HCT116 (cell line): ENCODE measurements at regions not wholly inside any gene's neighbourhood (a gene's known extent, or its start where the extent isn't known, plus 50 kb on each side); places are given as distances from the start of the nearest gene placed in this dataset.

Source experiments
- ATF3 ChIP-seq: IDR thresholded peaks from 2 replicates; pipeline ENCODE4 v1.6.1; 2012
- CBX3 ChIP-seq: IDR thresholded peaks from 2 replicates; pipeline ENCODE4 v1.6.1; 2012; ENCODE audit warnings: low read depth
- EZH2 ChIP-seq: fragments of 200-600 bp; sonication (generic); IDR thresholded peaks from 2 replicates; pipeline ENCODE4 v1.6.1; 2017; ENCODE audit warnings: antibody characterized with exemption, mixed run types
- EZH2phosphoT487 ChIP-seq: fragments of 200-600 bp; IDR thresholded peaks from 2 replicates; pipeline ENCODE4 v1.6.1; 2018; ENCODE audit warnings: antibody characterized with exemption, borderline replicate concordance
- FOSL1 ChIP-seq: IDR thresholded peaks from 2 replicates; pipeline ENCODE4 v1.6.1; 2012; ENCODE audit warnings: low read depth
- POLR2A ChIP-seq: IDR thresholded peaks from 2 replicates; pipeline ENCODE4 v1.7.0; 2011; ENCODE audit warnings: borderline replicate concordance; ENCODE audit not compliant: insufficient read depth, insufficient read length; ENCODE audit errors: extremely low read depth
- POLR2AphosphoS5 ChIP-seq: IDR thresholded peaks from 2 replicates; pipeline ENCODE4 v1.6.1; 2011; ENCODE audit warnings: mild to moderate bottlenecking, low read depth, low read length, moderate library complexity
- RAD21 ChIP-seq: IDR thresholded peaks from 2 replicates; pipeline ENCODE4 v1.6.1; 2012; ENCODE audit warnings: low read depth, mild to moderate bottlenecking
- SIN3A ChIP-seq: IDR thresholded peaks from 2 replicates; pipeline ENCODE4 v1.6.1; 2012; ENCODE audit warnings: low read depth
- TCF7L2 ChIP-seq: IDR thresholded peaks from 2 replicates; pipeline ENCODE4 v1.7.0; 2011; ENCODE audit warnings: borderline replicate concordance, inconsistent platforms; ENCODE audit not compliant: insufficient read depth, insufficient read length; ENCODE audit errors: extremely low read depth
- ZNF274 ChIP-seq: fragments of 200-500 bp; sonication (Bioruptor generic); IDR thresholded peaks from 2 replicates; pipeline ENCODE4 v1.6.1; 2014; ENCODE audit warnings: mild to moderate bottlenecking, low read depth, low read length, inconsistent platforms
- TF ChIP-seq, protein P1 (sequence below): IDR thresholded peaks from 2 replicates; pipeline ENCODE4 v1.6.1; 2011; ENCODE audit warnings: mild to moderate bottlenecking, low read length, moderate library complexity; ENCODE audit not compliant: insufficient replicate concordance; ENCODE audit errors: extremely low read depth
- TF ChIP-seq, protein P2 (sequence below), 3 experiments: fragments of 200-600 bp in 1 of 3; sonication (generic) in 1 of 3; IDR thresholded peaks in 2 of 3; conservative IDR thresholded peaks in 1 of 3; 2 replicates each; pipeline ENCODE4 v1.5.1; 2012 to 2017; ENCODE audit warnings: low read depth in 2 of 3, low read length in 2 of 3, antibody characterized with exemption in 1 of 3, borderline replicate concordance in 1 of 3, control low read depth in 1 of 3, mild to moderate bottlenecking in 1 of 3, mixed read lengths in 1 of 3, mixed run types in 1 of 3, moderate library complexity in 1 of 3; ENCODE audit not compliant: insufficient read depth in 1 of 3
- TF ChIP-seq, protein P3 (sequence below): IDR thresholded peaks from 2 replicates; pipeline ENCODE4 v1.6.1; 2012

- TF ChIP-seq, protein P1, sequence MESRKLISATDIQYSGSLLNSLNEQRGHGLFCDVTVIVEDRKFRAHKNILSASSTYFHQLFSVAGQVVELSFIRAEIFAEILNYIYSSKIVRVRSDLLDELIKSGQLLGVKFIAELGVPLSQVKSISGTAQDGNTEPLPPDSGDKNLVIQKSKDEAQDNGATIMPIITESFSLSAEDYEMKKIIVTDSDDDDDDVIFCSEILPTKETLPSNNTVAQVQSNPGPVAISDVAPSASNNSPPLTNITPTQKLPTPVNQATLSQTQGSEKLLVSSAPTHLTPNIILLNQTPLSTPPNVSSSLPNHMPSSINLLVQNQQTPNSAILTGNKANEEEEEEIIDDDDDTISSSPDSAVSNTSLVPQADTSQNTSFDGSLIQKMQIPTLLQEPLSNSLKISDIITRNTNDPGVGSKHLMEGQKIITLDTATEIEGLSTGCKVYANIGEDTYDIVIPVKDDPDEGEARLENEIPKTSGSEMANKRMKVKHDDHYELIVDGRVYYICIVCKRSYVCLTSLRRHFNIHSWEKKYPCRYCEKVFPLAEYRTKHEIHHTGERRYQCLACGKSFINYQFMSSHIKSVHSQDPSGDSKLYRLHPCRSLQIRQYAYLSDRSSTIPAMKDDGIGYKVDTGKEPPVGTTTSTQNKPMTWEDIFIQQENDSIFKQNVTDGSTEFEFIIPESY: no peak
- TF ChIP-seq POLR2AphosphoS5 (no peak), EZH2phosphoT487 (no peak), POLR2A (no peak), FOSL1 (no peak), TCF7L2 (no peak), ZNF274 (no peak), EZH2 (no peak), CBX3 (no peak), SIN3A (no peak), RAD21 (no peak), ATF3 (no peak)
- TF ChIP-seq, protein P2, sequence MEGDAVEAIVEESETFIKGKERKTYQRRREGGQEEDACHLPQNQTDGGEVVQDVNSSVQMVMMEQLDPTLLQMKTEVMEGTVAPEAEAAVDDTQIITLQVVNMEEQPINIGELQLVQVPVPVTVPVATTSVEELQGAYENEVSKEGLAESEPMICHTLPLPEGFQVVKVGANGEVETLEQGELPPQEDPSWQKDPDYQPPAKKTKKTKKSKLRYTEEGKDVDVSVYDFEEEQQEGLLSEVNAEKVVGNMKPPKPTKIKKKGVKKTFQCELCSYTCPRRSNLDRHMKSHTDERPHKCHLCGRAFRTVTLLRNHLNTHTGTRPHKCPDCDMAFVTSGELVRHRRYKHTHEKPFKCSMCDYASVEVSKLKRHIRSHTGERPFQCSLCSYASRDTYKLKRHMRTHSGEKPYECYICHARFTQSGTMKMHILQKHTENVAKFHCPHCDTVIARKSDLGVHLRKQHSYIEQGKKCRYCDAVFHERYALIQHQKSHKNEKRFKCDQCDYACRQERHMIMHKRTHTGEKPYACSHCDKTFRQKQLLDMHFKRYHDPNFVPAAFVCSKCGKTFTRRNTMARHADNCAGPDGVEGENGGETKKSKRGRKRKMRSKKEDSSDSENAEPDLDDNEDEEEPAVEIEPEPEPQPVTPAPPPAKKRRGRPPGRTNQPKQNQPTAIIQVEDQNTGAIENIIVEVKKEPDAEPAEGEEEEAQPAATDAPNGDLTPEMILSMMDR (IDR thresholded peaks at IDR 0.05 in 2 of 3, conservative IDR thresholded peaks at IDR 0.05 in 1 of 3; ENCODE audit: borderline replicate concordance in 1 of 3, insufficient read depth in 1 of 3, low read depth in 2 of 3, low read length in 2 of 3): no peak
- TF ChIP-seq, protein P3, sequence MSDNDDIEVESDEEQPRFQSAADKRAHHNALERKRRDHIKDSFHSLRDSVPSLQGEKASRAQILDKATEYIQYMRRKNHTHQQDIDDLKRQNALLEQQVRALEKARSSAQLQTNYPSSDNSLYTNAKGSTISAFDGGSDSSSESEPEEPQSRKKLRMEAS: no peak
Observed at GRCh38 chr12:77697126-77697525, 133.6 kb upstream of the NAV3 start.
